Calu3 (cell line): ENCODE measurements at regions not wholly inside any gene's neighbourhood (a gene's known extent, or its start where the extent isn't known, plus 50 kb on each side); places are given as distances from the start of the nearest gene placed in this dataset.
A peak's percentile ranks its signal among the peaks of the same experiment; 100 is the strongest.

Source experiments
- BruUV-seq: library from RNA; stranded (reverse); fragments of 400-500 nt; replicated peaks from 2 replicates; lab custom pipeline; 2021; lab: Mats Ljungman, UMichigan
- CTCF ChIA-PET: fragments of 300-600 bp; sonication (Branson Sonifier 250); formaldehyde crosslinking; loops from one replicate; lab custom pipeline; 2022; ENCODE audit warnings: antibody characterized with exemption; lab: Charles Lee
- DNase-seq: peaks from one replicate; pipeline ENCODE4 v3.0.0; 2022
- H3K27ac Mint-ChIP-seq: one replicate; pipeline ENCODE4 v1.8.0; 2022; ENCODE audit warnings: mixed read lengths; ENCODE audit not compliant: unreplicated experiment
- H3K27me3 Mint-ChIP-seq: one replicate; pipeline ENCODE4 v1.8.0; 2022; ENCODE audit warnings: mixed read lengths; ENCODE audit not compliant: unreplicated experiment
- H3K36me3 Mint-ChIP-seq: one replicate; pipeline ENCODE4 v1.8.0; 2022; ENCODE audit warnings: mild to moderate bottlenecking, moderate library complexity, mixed read lengths; ENCODE audit not compliant: insufficient read depth, unreplicated experiment
- H3K4me1 Mint-ChIP-seq: one replicate; pipeline ENCODE4 v1.8.0; 2022; ENCODE audit warnings: mild to moderate bottlenecking, low read depth, mixed read lengths; ENCODE audit not compliant: unreplicated experiment
- H3K4me3 Mint-ChIP-seq: one replicate; pipeline ENCODE4 v1.8.0; 2022; ENCODE audit warnings: mild to moderate bottlenecking, low read depth, moderate library complexity, mixed read lengths; ENCODE audit not compliant: unreplicated experiment
- H3K9me3 Mint-ChIP-seq: one replicate; pipeline ENCODE4 v1.8.0; 2022; ENCODE audit warnings: low read depth, mixed read lengths; ENCODE audit not compliant: unreplicated experiment
- CTCF ChIP-seq: fragments of 200-600 bp; IDR thresholded peaks from one replicate; pipeline ENCODE4 v1.8.0; 2022; ENCODE audit warnings: antibody characterized with exemption; ENCODE audit not compliant: unreplicated experiment
- intact Hi-C: fragments of 100-400 bp; cut with micrococcal nuclease; formaldehyde crosslinking; loops from one replicate; pipeline ENCODE4 v1.10.0; 2022; ENCODE audit not compliant: unreplicated experiment

GRCh38 chr10:3428826-3429225, 256.2 kb upstream of the PITRM1 start:
- intact Hi-C loops: no loop called here
- CTCF ChIA-PET: no interaction called here
- no peak for DNase-seq
- Mint-ChIP-seq H3K27me3 (no peaks in the 10 kb centered on the region), H3K9me3 (peaks cover 4% of the 10 kb centered on the region), H3K4me1 (peaks cover 24% of the 10 kb centered on the region), H3K4me3 (no peak overlapping the region), H3K36me3 (no peaks in the 10 kb centered on the region), H3K27ac (no peak overlapping the region)
- no TSS peak for BruUV-seq
- no peak for TF ChIP-seq CTCF

- intact Hi-C loops: no loop called here
- Mint-ChIP-seq H3K27ac (no peak overlapping the region), H3K9me3 (peaks cover 4% of the 10 kb centered on the region), H3K4me1 (peaks cover 24% of the 10 kb centered on the region), H3K4me3 (no peak overlapping the region), H3K36me3 (no peaks in the 10 kb centered on the region), H3K27me3 (no peaks in the 10 kb centered on the region)
- BruUV-seq: no TSS peak
- CTCF ChIA-PET: no interaction called here
- no peak for DNase-seq
- TF ChIP-seq CTCF: no peak
Measured at GRCh38 chr10:3427950-3428354, 255.4 kb upstream of the PITRM1 start.

- Mint-ChIP-seq H3K27ac (no peak overlapping the region), H3K36me3 (no peaks in the 10 kb centered on the region), H3K27me3 (no peaks in the 10 kb centered on the region), H3K4me1 (peaks cover 24% of the 10 kb centered on the region), H3K9me3 (peaks cover 4% of the 10 kb centered on the region), H3K4me3 (no peak overlapping the region)
- CTCF ChIA-PET: no interaction called here
- BruUV-seq: no TSS peak
- no peak for DNase-seq
- intact Hi-C loops: no loop called here
- TF ChIP-seq CTCF: no peak
Measured at GRCh38 chr10:3427347-3427746, 254.8 kb upstream of the PITRM1 start.

GRCh38 chr10:3426190-3426845, 253.7 kb upstream of the PITRM1 start:
- H3K4me3 Mint-ChIP-seq: no peak overlapping the region
- BruUV-seq: no TSS peak
- H3K9me3 Mint-ChIP-seq: peaks cover 4% of the 10 kb centered on the region
- DNase-seq: peak; percentile 30
- CTCF ChIA-PET: no interaction called here
- intact Hi-C loops: no loop called here
- no peak for TF ChIP-seq CTCF
- peak overlapping the region; percentile 57 for H3K27ac Mint-ChIP-seq
- H3K4me1 Mint-ChIP-seq: peaks cover 24% of the 10 kb centered on the region
- no peaks in the 10 kb centered on the region for H3K27me3 Mint-ChIP-seq
- no peaks in the 10 kb centered on the region for H3K36me3 Mint-ChIP-seq
